Activated T-helper 2 cell treated with anti-CD3 and anti-CD28 coated beads, Interferon-gamma antibody, Interleukin-2, Interleukin-4, amounts not matched to agents 10 μg/mL and 5 μg/mL and 100 μg/mL, durations not matched to agents 14 hours and 24 hours and 36 hours (primary cell): ENCODE measurements at regions not wholly inside any gene's neighbourhood (a gene's known extent, or its start where the extent isn't known, plus 50 kb on each side); places are given as distances from the start of the nearest gene placed in this dataset.

Source experiments
- DNase-seq: peaks from one replicate; pipeline ENCODE4 v3.0.0; 2021; ENCODE audit warnings: low spot score
- H3K27ac Mint-ChIP-seq: one replicate; pipeline ENCODE4 v1.8.0; 2021; ENCODE audit warnings: mixed read lengths
- H3K27me3 Mint-ChIP-seq: one replicate; pipeline ENCODE4 v1.8.0; 2021; ENCODE audit warnings: low read depth, mixed read lengths
- H3K36me3 Mint-ChIP-seq: one replicate; pipeline ENCODE4 v1.8.0; 2021; ENCODE audit warnings: low read depth, mixed read lengths
- H3K4me1 Mint-ChIP-seq: one replicate; pipeline ENCODE4 v1.8.0; 2021; ENCODE audit warnings: low read depth, mixed read lengths
- H3K4me3 Mint-ChIP-seq: one replicate; pipeline ENCODE4 v1.8.0; 2021; ENCODE audit warnings: low read depth, mild to moderate bottlenecking, moderate library complexity, mixed read lengths
- H3K9me3 Mint-ChIP-seq: one replicate; pipeline ENCODE4 v1.8.0; 2021; ENCODE audit warnings: mixed read lengths
- intact Hi-C: fragments of 100-400 bp; cut with micrococcal nuclease; formaldehyde crosslinking; loops from one replicate; pipeline ENCODE4 v1.15.1; 2023

GRCh38 chr5:128895122-128895521 lies 70.2 kb upstream of the SLC27A6 start:
- H3K9me3 Mint-ChIP-seq: no peaks in the 10 kb centered on the region

GRCh38 chr5:128896675-128897074 lies 68.6 kb upstream of the SLC27A6 start:
- H3K36me3 Mint-ChIP-seq: no peaks in the 10 kb centered on the region
- no peak overlapping the region for H3K4me3 Mint-ChIP-seq
- H3K27ac Mint-ChIP-seq: no peak overlapping the region
- no peaks in the 10 kb centered on the region for H3K4me1 Mint-ChIP-seq
- no peak for DNase-seq
- no peaks in the 10 kb centered on the region for H3K9me3 Mint-ChIP-seq
- H3K27me3 Mint-ChIP-seq: no peaks in the 10 kb centered on the region
- intact Hi-C loops: no loop called here

More at GRCh38 chr5:128895122-128895521, 70.2 kb upstream of the SLC27A6 start:
- no peak for DNase-seq
- Mint-ChIP-seq H3K27me3 (no peaks in the 10 kb centered on the region), H3K27ac (no peak overlapping the region), H3K4me1 (no peaks in the 10 kb centered on the region), H3K4me3 (no peak overlapping the region), H3K36me3 (no peaks in the 10 kb centered on the region)
- intact Hi-C loops: no loop called here

- Mint-ChIP-seq H3K36me3 (no peaks in the 10 kb centered on the region), H3K27ac (no peak overlapping the region), H3K4me3 (no peak overlapping the region), H3K4me1 (no peaks in the 10 kb centered on the region), H3K27me3 (no peaks in the 10 kb centered on the region), H3K9me3 (no peaks in the 10 kb centered on the region)
- intact Hi-C loops: no loop called here
- DNase-seq: no peak
Observed at GRCh38 chr5:128903550-128903949, 61.7 kb upstream of the SLC27A6 start.

GRCh38 chr5:128904805-128905567 lies 60.3 kb upstream of the SLC27A6 start:
- H3K27ac Mint-ChIP-seq: no peak overlapping the region
- no peaks in the 10 kb centered on the region for H3K9me3 Mint-ChIP-seq
- intact Hi-C loops: loop anchor here (1.0 to 5.0 kb wide), 2 partner anchors 222 to 863 kb away; no protein-coding TSS in a partner anchor
- H3K4me3 Mint-ChIP-seq: no peak overlapping the region
- no peak for DNase-seq
- H3K27me3 Mint-ChIP-seq: no peaks in the 10 kb centered on the region
- no peaks in the 10 kb centered on the region for H3K36me3 Mint-ChIP-seq
- H3K4me1 Mint-ChIP-seq: no peaks in the 10 kb centered on the region

- Mint-ChIP-seq H3K4me1 (no peaks in the 10 kb centered on the region), H3K4me3 (no peak overlapping the region), H3K27ac (no peak overlapping the region)
Observed at GRCh38 chr5:128905568-128906110, 59.6 kb upstream of the SLC27A6 start.

GRCh38 chr5:128913551-128913950 lies 51.7 kb upstream of the SLC27A6 start:
- H3K27ac Mint-ChIP-seq: no peak overlapping the region
- no peak overlapping the region for H3K4me3 Mint-ChIP-seq
- no peaks in the 10 kb centered on the region for H3K27me3 Mint-ChIP-seq
- no peaks in the 10 kb centered on the region for H3K9me3 Mint-ChIP-seq
- no peaks in the 10 kb centered on the region for H3K4me1 Mint-ChIP-seq
- DNase-seq: no peak
- H3K36me3 Mint-ChIP-seq: no peaks in the 10 kb centered on the region
- intact Hi-C loops: no loop called here

More at GRCh38 chr5:128905568-128906110, 59.6 kb upstream of the SLC27A6 start:
- intact Hi-C loops: loop anchor here (1.0 to 5.0 kb wide), 2 partner anchors 222 to 863 kb away; no protein-coding TSS in a partner anchor
- H3K9me3 Mint-ChIP-seq: no peaks in the 10 kb centered on the region
- H3K27me3 Mint-ChIP-seq: no peaks in the 10 kb centered on the region
- DNase-seq: no peak
- H3K36me3 Mint-ChIP-seq: no peaks in the 10 kb centered on the region
